HG03460 (cell line): ENCODE measurements at regions not wholly inside any gene's neighbourhood (a gene's known extent, or its start where the extent isn't known, plus 50 kb on each side); places are given as distances from the start of the nearest gene placed in this dataset.
"Not testable (repeated sequence)": the region's sequence is repeated elsewhere in the genome, so short reads cannot be mapped to it uniquely, and the experiment has no call there.

Source experiments
- ATAC-seq: cut with Tn5 transposase; IDR thresholded peaks from one replicate; pipeline ENCODE4 v1.9.1; 2021; ENCODE audit not compliant: unreplicated experiment

DNA sequence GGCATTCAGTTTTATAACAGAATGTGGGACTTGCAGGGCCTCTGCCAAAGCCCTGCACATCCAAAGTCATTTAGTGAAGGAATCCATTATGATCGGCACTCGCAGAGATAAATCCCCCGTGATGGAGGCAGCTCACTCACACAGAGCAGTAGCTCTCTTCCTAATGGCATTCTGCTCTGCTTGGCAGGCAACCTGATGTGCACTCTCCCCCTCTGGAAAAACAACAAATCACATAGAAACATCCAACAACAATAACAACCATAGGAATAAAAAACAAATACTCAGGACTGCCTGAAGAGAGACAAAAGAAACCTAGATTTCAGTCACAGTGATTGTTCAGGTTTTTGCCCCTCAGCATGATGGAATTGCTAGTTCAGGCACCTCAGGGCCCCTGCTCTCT lies 59.7 kb downstream of the NAA11 start:
- ATAC-seq = no peak

DNA sequence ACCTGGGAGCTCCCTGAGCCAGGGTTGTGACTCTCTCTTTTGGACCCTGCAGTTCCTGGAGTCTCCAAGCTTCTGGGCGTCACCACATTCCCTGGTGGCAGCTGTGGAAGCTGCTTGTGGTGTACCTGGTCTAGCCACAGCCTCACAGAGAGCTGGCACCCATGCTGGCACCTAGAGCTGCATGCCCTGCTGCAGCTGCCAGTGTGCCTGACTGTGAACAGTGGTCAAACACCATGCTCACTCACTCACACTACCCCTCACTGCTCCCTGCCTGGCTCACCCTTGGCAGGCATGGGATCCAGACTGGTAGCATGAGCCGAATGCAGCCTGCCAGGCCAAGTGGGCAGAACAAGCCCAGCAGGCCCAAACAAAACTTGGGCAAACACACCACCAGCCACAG lies 66.6 kb downstream of the NAA11 start:
- no peak for ATAC-seq

DNA sequence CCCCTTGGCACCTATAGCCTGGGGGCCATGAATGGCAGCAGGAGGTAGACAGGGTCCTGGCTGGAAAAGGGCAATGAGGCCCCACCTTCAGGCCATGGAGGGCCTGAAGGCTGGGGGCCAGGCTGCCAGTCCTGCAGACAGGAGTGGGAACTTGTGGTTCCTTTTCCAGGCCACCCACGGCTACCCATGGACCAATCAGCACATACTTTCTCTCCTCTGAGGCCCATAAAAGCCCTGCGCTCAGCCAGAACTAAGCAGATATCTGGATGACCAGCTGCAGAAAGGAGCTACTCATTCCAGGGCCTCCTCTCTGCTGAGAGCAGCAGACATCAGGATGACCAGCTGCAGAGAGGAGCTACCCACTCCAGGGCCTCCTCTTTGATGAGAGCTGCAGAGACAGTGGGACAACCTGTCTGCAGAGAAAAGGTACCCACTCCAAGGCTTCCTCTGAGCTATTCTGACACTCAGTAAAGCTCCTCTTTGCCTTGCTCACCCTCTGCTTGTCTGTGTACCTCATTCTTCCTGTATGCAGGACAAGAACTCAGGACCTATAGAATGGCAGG lies 67.2 kb downstream of the NAA11 start:
- no peak for ATAC-seq

DNA sequence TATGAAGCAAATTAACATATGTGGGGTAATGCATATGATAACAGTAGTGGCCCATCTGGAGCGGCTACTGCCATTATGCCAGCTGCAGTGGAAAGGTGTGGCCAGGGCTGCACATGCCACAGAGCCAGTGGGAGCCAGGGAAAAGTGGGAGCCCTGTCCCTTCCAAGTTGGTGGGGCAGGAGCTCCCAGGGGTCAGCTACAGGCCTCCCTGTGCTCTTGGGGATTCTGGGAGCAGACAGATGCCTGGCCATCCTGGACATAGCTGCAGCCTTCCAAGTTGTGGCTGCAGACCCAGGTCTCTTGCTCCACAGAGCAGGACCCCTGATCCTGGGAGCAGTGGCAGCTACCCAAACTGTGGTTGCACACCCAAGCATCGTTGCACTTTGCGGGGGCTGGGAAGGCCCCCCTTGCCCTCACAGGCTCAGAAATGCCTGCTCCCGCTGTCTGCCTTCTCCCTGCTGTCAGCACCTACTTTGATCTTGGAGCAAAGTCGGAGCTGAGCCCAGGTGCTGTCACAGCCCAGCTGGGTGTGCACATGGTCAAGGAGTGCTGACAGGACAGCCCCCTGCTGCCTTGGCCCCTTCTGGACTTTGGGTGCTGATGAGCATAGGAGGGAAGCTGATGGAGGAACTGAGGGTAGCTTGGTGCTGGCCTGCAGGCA lies 67.8 kb downstream of the NAA11 start:
- ATAC-seq = no peak

DNA sequence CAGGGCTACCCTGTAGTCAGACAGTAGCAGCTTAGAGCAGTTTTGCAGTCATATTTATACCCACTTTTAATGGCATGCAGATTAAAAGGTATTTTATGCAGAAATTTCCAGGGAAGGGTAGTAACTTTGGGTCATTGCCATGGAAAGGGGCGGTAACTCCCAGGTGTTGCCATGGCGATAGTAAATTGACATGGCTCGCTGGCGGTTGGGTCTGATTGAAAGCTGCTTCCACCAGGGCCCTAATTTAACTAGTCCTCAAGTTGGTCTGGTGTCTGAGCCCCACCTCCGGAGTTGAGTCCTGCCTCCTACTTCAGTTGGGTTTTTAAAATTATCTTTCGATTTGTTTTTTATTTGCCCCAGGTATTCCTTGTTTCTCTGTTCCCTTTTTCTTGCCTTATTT lies 70.1 kb downstream of the NAA11 start:
- ATAC-seq = no peak

- ATAC-seq = no peak
Measured at GRCh38 chr4:79253924-79254323, 71.9 kb downstream of the NAA11 start.

DNA sequence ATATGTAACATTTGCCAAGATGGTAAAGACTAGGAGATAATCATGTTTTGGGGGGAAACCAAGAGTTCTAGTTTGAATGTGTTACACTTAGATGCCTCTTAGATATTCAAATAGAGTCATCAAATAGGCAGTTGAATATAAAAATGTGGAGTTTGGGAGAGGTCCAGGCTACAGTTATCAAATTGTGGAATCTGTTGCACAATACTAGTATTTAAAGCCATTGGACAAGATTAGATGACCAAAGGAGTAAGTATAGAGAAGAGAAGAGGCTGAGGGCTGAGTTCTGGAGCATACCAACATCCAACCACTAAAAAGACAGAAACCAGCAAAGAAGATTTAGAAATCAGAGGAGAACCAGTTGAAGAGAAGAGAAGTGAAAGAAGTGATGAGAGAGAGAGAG lies 72.7 kb downstream of the NAA11 start:
- ATAC-seq = no peak

DNA sequence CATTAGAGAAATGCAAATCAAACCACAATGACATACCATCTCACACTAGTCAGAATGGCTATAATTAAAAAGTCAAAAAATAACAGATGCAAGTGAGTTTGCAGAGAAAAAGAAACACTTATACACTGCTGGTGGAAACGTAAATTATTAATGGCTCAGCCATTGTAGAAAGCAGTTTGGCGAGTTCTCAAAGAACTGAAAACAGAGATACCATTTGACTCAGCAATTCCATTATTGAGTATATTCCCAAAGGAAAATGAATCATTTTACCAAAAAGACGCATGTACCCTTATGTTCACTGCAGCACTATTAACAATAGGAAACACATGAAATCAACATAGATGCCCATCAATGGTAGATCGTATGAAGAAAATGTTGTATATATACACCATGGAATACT lies 75.0 kb downstream of the NAA11 start:
- peak; percentile 46 for ATAC-seq

DNA sequence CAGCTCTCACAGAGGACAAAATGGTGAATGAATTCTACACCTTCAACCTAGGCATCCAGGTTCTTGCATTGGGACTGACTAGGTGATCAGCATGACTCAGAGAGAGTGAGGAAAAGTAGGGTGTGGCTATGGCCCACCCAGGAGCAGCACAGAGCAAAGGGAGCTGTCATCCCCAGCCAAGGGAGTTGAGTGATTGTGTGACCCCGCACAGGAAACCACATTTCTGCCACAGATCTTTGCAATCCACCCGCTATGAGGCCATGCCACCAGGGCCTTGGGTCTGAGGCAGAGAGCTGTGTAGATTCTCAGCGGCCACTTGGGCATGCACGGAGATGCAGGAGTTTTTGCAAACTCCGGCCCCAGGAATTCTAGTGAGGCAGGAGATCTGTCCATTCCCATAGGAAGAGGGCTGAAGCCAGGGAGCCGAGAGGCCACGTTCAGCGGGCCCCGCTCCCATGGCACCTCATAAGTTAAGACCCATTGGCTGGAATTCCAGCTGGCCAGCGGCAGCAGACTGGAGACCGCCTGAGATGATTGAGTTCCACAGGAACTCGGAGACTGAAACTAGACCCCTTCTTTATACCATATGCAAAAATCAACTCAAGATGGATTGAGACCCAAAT lies 75.9 kb downstream of the NAA11 start:
- ATAC-seq = no peak

- ATAC-seq = no peak
Measured at GRCh38 chr4:79248610-79249009, 77.3 kb downstream of the NAA11 start.

GRCh38 chr4:79247695-79248394 lies 78.0 kb downstream of the NAA11 start:
- ATAC-seq = no peak

DNA sequence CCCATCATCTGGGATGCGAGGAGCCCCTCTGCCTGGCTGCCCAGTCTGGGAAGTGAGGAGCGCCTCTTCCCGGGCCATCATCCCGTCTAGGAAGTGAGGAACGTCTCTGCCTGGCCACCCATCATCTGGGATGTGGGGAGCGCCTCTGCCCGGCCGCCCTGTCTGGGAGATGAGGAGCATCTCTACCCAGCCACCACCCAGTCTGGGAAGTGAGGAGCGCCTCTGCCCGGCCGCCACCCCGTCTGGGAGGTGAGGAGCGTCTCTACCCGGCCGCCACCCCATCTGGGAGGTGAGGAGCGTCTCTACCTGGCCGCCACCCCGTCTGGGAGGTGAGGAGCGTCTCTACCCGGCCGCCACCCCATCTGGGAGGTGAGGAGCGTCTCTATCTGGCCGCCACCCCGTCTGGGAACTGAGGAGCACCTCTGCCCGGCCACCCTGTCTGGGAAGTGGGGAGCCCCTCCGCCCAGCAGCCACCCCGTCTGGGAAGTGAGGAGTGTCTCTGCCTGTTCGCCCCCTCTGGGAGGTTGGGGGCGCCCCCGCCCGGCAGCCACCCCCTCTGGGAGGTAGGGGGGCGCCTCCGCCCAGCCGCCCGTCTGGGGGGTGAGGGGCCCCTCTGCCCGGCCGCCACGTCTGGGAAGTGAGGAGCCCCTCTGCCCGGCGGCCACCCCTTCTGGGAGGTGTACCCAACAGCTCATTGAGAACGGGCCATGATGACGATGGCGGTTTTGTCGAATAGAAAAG lies 80.5 kb downstream of the NAA11 start:
- not testable (repeated sequence) for ATAC-seq

- ATAC-seq = no peak
Measured at GRCh38 chr4:79241846-79242245, 84.0 kb downstream of the NAA11 start.

DNA sequence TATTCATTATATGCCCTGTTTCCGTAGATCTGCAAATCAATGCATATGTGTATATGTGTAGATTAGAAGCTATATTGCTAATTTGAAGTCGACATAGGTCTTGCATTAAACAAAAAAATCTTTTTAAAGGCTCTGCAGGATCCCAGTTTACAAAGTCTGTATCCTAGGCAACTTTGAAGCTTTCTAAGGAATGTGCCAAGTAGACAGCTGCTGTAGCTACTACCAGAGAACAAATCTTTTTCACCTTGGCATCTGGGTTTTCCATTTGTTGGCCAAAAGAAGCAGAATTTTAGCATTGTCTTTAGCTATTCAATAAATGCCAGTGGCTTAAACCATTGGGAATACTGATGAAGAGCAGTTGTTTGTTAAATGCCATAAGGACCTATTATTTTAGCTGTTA lies 88.0 kb downstream of the NAA11 start:
- no peak for ATAC-seq

GRCh38 chr4:79236785-79237184 lies 89.1 kb downstream of the NAA11 start:
- no peak for ATAC-seq

DNA sequence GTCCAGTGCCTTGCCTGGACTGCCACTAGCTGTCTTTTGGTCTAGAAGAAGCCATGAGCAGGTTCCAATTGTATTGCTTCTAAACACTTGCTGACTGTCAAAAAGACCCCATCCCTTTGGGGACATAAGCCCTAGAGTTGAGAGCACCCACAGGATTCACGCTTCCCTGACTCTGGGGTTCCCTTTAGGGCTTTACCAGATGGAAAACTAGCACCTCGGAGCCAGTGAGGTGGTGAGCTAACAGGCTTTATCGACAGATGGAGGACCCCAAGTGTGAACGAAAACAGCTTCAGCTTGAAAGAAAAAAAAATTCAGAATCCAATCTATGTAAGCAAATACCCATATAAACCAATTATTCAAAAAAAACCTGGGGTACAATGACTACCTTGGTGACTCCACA lies 90.8 kb downstream of the NAA11 start:
- no peak for ATAC-seq

- no peak for ATAC-seq
Measured at GRCh38 chr4:79233820-79234219, 92.0 kb downstream of the NAA11 start.

DNA sequence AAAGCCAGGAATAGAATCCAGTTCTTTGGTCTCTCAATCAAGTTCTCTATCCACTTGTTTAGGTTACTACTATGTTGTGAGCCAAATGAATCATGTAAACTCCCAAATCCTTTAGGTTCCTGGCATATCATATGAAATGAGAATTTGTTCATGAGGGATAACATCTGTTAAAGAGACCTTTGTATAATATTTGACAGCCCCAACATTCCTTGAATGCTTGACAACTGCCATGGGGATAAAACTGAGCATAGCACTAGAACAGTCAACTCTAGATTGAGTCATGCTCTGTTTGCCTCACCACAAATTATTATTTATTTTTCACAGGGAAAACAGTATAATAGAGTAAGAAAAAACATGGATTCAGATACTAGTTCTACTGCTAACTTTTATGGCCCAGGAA lies 93.3 kb downstream of the NAA11 start:
- no peak for ATAC-seq

DNA sequence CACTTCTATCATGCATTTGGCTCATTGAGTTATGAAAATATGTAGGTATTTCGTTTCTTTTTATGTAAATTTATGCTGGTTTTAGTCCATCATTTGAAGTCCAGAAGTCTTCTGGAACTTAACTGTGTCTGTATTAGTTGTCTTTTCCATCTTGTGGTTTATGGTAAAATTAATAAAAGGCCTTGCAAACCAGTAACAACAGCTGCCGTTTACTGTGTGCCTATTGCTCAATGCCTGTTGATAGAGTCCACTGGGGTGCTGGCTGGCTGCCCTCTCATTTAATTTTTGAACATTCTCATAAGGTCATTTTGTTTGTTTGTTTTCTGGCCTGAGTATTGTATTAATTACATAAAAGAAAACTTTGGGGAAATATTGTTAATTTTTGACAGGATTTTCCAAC lies 98.0 kb downstream of the NAA11 start:
- no peak for ATAC-seq

DNA sequence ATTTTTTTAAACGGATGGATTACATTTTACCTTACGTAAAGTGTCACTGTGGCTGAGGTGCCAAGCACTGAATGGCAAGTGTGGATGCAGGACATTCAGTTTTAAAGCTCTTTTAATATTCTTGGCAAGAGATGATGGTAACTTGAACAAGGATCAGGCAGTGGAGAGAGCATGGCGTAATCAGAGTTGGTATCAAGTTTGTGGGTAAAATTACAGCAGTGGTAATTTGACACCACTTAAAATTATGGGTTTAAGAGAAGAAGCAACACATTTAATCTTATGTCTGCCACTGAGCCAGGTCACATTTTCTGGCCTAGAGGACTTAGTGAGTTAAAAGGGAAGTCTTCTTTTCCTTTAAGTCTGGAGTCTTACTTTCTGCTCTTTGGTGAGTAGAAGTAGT lies 100.5 kb downstream of the NAA11 start:
- ATAC-seq = no peak

DNA sequence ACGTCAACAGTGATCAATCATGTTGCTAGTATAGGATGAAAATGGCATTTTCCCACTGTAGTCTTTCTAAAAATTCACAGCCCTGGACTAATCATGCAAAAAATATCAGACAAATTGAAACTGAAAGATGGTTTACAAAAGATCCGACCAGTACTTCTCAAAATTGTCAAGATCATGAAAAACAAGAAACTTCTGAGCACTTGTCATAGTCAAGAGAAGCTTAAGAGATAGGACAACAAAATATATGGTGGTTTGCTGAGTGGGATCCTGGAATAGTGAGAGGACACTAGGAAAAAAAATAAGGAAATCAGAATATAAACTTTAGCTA lies 101.1 kb downstream of the NAA11 start:
- ATAC-seq = no peak
